NOMO-1 treated with dmso at 0.1 percent for 144 hours (cell line): ENCODE measurements at regions not wholly inside any gene's neighbourhood (a gene's known extent, or its start where the extent isn't known, plus 50 kb on each side); places are given as distances from the start of the nearest gene placed in this dataset.

Source experiments
- DNase-seq: peaks from one replicate; lab custom pipeline; 2025; ENCODE audit not compliant: unreplicated experiment; lab: John Stamatoyannopoulos, UW

- no peak for DNase-seq
Observed at GRCh38 chr5:31100047-31100575, 93.4 kb upstream of the CDH6 start.

GRCh38 chr5:31098811-31099210, 94.7 kb upstream of the CDH6 start:
- DNase-seq = no peak

GRCh38 chr5:31097851-31098250, 95.6 kb upstream of the CDH6 start:
- no peak for DNase-seq

GRCh38 chr5:31096238-31096865, 97.1 kb upstream of the CDH6 start:
- no peak for DNase-seq

GRCh38 chr5:31095796-31096195, 97.7 kb upstream of the CDH6 start:
- no peak for DNase-seq

- no peak for DNase-seq
Observed at GRCh38 chr5:31091501-31091900, 102.0 kb upstream of the CDH6 start.

- no peak for DNase-seq
Observed at GRCh38 chr5:31090467-31090866, 103.0 kb upstream of the CDH6 start.

- DNase-seq = no peak
Observed at GRCh38 chr5:31086839-31087415, 106.6 kb upstream of the CDH6 start.

- no peak for DNase-seq
Observed at GRCh38 chr5:31084871-31085270, 108.6 kb upstream of the CDH6 start.

GRCh38 chr5:31083364-31083763, 110.1 kb upstream of the CDH6 start:
- DNase-seq = no peak

GRCh38 chr5:31079668-31080067, 113.8 kb upstream of the CDH6 start:
- no peak for DNase-seq

- DNase-seq = no peak
Observed at GRCh38 chr5:31078956-31079355, 114.5 kb upstream of the CDH6 start.

GRCh38 chr5:31075981-31076380, 117.5 kb upstream of the CDH6 start:
- no peak for DNase-seq

GRCh38 chr5:31068287-31068686, 125.2 kb upstream of the CDH6 start:
- DNase-seq = no peak

- DNase-seq = no peak
Observed at GRCh38 chr5:31066655-31067328, 126.7 kb upstream of the CDH6 start.

- no peak for DNase-seq
Observed at GRCh38 chr5:31064215-31064614, 129.3 kb upstream of the CDH6 start.

- DNase-seq = no peak
Observed at GRCh38 chr5:31062902-31063580, 130.4 kb upstream of the CDH6 start.

GRCh38 chr5:31059889-31060288, 133.6 kb upstream of the CDH6 start:
- no peak for DNase-seq

- DNase-seq = no peak
Observed at GRCh38 chr5:31054453-31054852, 139.0 kb upstream of the CDH6 start.

GRCh38 chr5:31052937-31053658, 140.4 kb upstream of the CDH6 start:
- no peak for DNase-seq

- no peak for DNase-seq
Observed at GRCh38 chr5:31051316-31051715, 142.2 kb upstream of the CDH6 start.
